Activated CD4-positive, alpha-beta T cell treated with anti-CD3 and anti-CD28 coated beads for 48 hours (primary cell): ENCODE measurements at regions not wholly inside any gene's neighbourhood (a gene's known extent, or its start where the extent isn't known, plus 50 kb on each side); places are given as distances from the start of the nearest gene placed in this dataset.
"Not testable (repeated sequence)": the region's sequence is repeated elsewhere in the genome, so short reads cannot be mapped to it uniquely, and the experiment has no call there.

Experiments
- DNase-seq: peaks from one replicate; pipeline ENCODE4 v3.0.0-alpha.2; 2020

GRCh38 chr18:1499265-1499664 lies 594.6 kb downstream of the ADCYAP1 start:
- no peak for DNase-seq

- DNase-seq = no peak
These were observed 599.2 kb downstream of the ADCYAP1 start for GRCh38 chr18:1503847-1504246.

- no peak for DNase-seq
These were observed 601.2 kb downstream of the ADCYAP1 start for GRCh38 chr18:1505856-1506255.

DNA sequence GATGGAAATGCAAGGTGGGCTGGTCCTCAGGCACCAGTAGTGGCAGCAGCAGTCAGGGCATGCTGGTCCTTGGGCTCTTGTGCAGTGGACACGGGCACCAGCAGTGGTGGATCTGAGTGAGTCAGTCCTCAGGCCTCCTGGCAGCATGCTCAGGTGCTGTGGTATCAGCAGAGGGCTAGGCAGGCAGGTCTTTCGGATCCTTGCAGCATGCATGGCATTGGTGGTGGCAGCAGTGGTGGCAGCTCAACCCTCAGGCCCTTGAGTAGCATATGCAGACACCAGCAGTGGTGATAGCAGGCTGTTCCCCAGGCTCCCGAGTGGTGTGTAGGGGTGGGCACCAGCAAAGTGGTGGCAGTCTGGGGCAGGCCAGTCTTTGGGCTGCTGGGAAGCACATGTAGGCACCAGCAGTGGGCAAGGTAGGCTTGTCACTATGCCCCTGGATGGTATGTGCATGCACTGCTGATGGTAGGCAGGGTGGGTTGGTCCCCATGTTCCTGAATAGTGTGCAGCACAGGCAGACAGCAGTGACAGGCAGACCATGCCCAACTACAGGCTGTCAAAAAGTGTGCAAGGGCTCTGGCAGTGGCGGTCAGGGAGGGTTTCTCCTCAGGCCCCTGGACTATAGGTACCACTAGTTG lies 606.0 kb downstream of the ADCYAP1 start:
- DNase-seq = no peak

DNA sequence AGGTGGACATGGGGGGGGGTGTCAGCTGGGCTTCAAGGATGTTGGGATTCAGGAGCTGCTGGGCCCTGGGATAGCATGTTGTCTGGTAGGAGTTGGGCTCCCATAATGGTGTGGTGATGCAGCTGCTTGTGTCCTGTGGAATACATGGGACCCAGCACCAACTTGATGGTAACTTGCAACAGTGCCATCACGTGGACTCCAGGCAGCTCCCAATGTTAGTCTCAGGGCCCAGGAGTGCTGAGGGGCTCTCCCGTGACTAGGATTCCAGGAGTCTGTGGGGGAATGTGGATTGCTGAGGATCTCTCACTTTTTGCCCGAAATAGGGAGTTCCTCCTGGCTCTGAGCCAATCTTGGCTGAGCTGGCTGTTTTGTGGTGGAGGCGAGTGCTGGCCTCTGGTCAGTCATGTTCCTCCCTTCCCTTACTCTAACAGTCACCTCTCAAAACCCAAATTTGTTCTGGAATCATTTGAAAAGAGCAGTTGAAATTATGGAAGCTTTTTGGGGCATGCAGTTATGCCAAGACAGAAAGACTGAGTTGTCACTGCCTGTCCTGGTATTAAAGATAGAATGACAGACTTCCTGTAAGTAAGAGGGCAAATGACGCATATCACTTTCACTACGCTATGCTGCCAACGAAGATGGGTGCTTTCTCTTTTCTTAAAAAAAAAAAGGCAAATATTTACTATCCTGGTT lies 607.1 kb downstream of the ADCYAP1 start:
- no peak for DNase-seq

GRCh38 chr18:1513519-1513918 lies 608.8 kb downstream of the ADCYAP1 start:
- no peak for DNase-seq

GRCh38 chr18:1521588-1522248 lies 617.0 kb downstream of the ADCYAP1 start:
- DNase-seq = not testable (repeated sequence)

DNA sequence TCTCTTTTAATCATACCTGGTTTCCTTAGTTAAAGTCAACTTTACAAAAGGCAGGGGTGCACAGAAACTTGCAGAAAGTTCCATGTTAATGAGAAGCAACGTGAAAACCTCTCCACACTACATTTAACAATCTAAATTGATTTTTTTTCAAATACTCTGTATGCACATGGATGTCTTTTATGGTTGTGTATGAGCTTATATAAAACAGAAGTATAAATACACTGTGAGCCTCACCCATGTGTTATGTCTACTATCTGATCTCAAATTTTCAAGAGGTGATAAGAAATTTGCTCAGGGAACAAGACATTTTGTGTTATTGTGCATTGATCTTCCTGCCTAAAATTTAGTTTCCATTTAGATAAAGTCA lies 617.6 kb downstream of the ADCYAP1 start:
- DNase-seq = no peak

DNA sequence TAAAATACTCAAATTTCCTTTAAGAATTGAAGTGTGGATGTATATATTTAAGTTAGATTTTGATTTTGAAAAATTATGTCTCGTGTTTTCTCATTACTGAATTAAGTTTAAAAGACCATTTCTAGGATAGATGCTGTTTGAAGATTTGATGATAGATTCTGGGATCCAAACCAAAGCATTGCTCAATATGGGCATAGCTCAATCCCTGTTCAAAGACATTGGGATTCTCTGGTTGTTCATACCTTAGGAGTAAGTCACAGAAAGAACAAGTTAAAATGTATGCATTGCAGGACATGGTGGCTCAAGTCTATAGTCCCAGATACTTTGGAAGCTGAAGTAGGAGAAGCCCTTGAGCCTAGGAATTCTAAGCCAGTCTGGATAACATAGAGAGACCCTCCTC lies 622.3 kb downstream of the ADCYAP1 start:
- no peak for DNase-seq

- DNase-seq = no peak
These were observed 623.1 kb downstream of the ADCYAP1 start for GRCh38 chr18:1527805-1528204.

- no peak for DNase-seq
These were observed 623.8 kb downstream of the ADCYAP1 start for GRCh38 chr18:1528447-1528846.

DNA sequence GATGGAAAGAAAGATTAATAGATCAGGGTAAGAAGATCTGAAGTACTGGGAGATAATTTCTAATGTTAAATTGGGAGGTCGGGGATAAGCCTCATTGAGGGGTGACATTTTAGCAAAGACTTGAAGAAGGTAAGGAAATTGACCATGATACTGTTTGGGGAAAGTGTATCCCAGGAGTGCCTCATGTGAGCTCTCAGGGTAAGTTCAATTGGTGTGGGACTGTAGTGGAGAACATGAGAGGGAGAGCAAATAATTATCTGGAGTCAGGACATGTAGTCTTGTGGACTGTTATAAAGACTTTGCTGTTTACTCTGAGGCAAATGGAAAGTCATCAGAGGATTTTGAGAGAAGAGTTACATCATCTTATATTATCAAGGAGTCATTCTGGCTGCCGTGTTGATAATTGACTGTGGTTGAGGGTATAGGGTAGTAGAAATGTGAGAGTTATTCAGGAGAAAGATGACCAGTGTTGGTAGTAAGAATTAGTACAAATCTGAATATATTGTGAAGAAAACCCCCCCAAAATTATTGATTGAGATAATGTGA lies 624.4 kb downstream of the ADCYAP1 start:
- no peak for DNase-seq

GRCh38 chr18:1530650-1531049 lies 626.0 kb downstream of the ADCYAP1 start:
- DNase-seq = no peak

DNA sequence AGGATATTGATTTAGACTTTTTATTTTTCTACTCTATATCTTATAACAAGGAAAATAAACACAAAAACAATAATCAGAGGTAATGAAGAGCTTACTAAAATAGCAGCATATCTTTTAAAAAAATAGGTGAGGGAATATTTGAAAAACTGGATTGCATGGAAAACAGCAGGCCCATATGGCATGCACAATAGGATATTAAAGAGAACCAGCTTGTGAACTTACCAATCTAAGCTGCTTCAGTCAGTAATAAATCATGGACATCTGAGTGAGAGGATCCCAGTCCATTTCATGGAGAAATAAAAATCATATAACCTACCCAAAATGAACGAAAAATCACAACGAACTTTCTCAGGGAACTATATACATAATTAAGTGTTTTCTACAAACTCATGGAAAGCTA lies 634.6 kb downstream of the ADCYAP1 start:
- no peak for DNase-seq

DNA sequence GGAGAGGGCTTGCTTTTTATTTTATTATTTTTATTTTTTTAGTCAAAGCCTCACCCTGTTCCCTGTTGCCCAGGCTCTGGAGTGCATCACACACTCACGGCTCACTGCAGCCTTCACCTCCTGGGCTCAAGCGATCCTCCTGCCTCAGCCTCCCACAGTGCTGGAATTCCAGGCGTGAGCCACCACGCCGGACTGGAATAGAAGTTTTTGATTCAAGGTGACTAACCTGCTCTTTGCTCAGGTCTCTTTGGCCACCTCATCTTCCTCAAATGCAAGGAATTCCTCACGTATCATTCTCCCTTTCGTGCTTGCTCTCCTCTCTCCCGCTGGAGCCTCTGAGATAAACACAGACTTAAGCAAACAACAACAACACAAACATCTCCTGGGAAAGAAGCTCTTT lies 636.8 kb downstream of the ADCYAP1 start:
- DNase-seq = no peak

- no peak for DNase-seq
These were observed 637.6 kb downstream of the ADCYAP1 start for GRCh38 chr18:1542230-1542774.

DNA sequence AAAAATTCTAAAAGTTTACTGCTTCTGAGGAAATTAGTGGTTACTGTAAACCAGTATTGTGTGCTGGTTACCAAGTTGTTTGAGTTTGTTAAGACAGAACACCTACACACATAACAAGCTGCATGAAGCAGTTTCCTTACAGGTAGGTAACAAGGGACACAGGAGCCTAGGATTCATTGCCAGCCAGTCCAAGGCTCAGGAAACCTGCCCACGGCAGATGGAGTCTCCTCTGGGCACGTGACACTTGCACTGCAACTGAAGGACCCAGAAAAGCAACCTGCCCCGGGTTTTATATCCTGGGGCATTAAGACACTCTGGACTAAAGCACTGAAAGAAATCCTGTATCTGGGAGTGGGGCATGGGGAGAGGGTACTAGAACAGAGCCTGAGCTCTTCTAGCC lies 639.3 kb downstream of the ADCYAP1 start:
- no peak for DNase-seq

- not testable (repeated sequence) for DNase-seq
These were observed 653.0 kb downstream of the ADCYAP1 start for GRCh38 chr18:1557711-1558110.

GRCh38 chr18:1559563-1559962 lies 654.9 kb downstream of the ADCYAP1 start:
- no peak for DNase-seq

- DNase-seq = no peak
These were observed 660.1 kb downstream of the ADCYAP1 start for GRCh38 chr18:1564793-1565192.

DNA sequence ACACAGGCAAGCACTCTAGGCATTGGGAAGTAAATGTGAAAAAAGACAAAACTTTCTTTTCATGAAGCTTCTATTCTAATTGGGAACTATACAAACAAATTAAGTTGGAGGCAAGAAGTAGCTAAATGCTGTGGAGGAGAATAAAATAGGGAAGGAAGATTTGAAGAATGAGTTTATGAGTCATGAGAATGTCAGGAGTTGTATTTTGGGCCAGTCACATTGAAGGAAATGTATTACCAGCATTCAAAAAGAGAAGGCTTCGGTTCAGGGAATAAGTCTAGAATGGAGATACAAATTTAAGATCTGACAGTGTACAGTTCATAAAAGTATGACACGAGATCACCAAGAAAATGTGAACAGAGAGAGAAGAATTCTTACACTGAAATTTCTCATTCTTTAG lies 666.5 kb downstream of the ADCYAP1 start:
- no peak for DNase-seq

DNA sequence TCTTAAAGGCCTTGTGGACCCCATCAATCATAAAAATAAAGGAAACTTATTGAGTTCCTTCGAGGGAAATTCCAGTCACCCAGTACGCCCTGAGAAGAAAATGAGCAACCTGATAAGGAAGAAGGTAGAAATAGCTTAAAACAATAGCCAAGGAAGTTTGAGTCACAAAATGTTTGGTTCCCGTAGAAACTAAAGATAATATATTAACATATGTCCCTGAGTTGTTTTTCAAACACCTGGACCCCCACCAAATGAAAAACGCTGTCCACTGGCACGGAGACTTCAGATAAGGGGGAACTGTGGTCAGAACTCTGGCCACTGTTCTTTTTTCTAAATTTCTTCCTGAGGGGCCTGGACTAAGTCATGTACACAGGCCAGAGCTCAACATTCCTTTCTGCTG lies 669.1 kb downstream of the ADCYAP1 start:
- DNase-seq = no peak

- no peak for DNase-seq
These were observed 670.4 kb downstream of the ADCYAP1 start for GRCh38 chr18:1575084-1575483.

DNA sequence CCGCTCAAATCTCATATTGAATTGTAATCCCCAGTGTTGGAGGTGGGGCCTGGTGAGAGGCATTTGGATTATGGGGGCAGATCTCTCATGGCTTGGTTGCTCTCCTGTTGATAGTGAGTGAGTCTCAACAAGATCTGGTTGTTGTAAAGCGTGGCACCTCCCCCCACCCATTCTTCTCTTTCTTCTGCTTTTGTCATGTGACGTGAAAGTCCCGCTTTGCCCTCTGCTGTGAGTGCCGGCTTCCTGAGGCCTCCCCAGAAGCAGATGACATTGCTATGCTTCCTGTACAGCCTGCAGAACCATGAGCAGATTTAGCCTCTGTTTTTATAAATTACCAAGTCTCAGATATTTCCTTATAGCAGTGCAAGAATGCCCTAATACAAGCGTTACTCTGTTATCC lies 673.8 kb downstream of the ADCYAP1 start:
- no peak for DNase-seq
